HG02588 (cell line): ENCODE measurements at regions not wholly inside any gene's neighbourhood (a gene's known extent, or its start where the extent isn't known, plus 50 kb on each side); places are given as distances from the start of the nearest gene placed in this dataset.
A peak's percentile ranks its signal among the peaks of the same experiment; 100 is the strongest.
"Not testable (repeated sequence)": the region's sequence is repeated elsewhere in the genome, so short reads cannot be mapped to it uniquely, and the experiment has no call there.

Experiments
- ATAC-seq: cut with Tn5 transposase; IDR thresholded peaks from one replicate; pipeline ENCODE4 v1.9.1; 2021; ENCODE audit warnings: mild to moderate bottlenecking, moderate library complexity; ENCODE audit not compliant: unreplicated experiment

- not testable (repeated sequence) for ATAC-seq
Measured at GRCh38 chr15:81870062-81870745, 175.6 kb downstream of the MEX3B start.

- no peak for ATAC-seq
Measured at GRCh38 chr15:81869161-81869954, 176.5 kb downstream of the MEX3B start.

DNA sequence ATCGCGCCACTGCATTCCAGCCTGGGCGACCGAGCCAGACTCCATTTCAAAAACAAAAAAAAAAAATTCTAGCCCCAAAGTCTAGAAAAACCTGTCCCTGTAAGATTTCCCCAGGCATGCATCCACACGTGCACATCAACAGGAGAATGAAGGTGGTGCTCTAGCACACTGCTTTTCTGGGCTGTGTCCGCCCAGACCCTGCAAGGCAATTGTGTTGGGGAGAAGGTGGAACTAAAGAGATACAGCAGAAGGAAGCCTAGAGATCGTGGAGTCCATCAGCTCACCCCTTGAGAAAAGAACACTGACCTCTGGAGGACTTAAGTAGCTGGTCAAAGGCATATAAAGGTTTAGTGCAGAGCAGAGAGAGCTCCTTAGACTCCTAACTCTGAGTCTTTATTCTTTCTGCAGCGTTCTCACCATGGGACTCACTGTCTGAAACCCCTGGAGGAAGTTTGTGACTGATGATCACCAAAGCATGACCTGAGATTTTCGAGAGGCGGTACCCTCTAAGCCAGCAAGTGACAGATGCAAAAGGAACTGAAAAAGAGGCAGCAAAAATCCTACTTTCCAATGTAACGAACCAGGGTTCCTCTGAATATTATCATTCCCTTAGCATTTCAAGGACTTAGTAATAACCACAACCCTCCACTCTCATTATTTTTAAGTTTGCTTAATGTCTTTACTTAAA is 179.8 kb downstream of the MEX3B start:
- peak; percentile 93 for ATAC-seq

GRCh38 chr15:81863162-81863561 is 182.7 kb downstream of the MEX3B start:
- ATAC-seq, result no peak

- no peak for ATAC-seq
Measured at GRCh38 chr15:81859737-81860516, 185.9 kb downstream of the MEX3B start.

GRCh38 chr15:81858586-81858985 is 187.2 kb downstream of the MEX3B start:
- no peak for ATAC-seq

GRCh38 chr15:81858136-81858535 is 187.7 kb downstream of the MEX3B start:
- no peak for ATAC-seq

DNA sequence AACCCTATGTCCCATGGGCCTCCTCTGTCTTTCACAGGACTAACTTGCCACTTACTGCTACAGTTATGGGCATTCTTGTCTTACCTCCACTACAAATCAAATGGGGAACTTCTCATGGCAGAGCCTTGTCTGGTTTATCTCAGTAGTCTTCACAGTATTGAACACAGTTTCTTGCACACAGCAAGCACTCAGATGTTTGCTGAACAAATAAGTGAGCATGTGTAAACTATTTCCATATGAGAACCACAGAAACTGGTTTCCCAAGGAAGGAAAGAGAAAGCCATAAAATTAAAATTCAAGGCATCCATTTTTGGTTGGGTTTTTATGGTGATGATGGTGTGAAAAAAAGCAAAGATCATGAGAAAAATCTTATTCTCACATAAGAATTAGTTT is 189.2 kb downstream of the MEX3B start:
- no peak for ATAC-seq

DNA sequence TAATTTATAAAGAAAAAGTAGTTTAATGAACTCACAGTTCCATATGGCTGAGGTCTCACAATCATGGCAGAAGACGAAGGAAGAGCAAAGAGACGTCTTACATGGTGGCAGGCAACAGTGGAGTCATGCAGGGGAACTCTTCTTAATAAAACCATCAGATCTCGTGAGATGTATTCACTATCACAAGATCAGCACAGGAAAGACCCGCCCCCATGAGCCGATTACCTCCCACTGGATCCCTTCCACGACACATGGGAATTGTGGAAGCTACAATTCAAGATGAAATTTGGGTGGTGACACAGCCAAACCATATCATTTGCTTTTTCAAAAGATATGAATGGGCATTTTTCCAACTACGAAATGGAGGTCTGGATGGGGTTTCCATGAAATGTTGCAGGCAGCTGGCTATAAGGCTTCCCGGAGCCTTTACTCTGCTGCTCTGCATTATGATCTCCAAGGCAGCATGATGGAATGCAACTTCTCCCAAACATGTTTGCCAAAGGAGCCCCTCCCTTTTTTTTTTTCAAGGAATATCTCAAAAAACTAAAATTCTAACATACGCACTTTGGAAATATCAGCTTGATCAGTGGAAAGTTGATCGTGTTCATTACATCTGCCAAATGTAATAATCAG is 189.7 kb downstream of the MEX3B start:
- no peak for ATAC-seq

- no peak for ATAC-seq
Measured at GRCh38 chr15:81853150-81853748, 192.6 kb downstream of the MEX3B start.

GRCh38 chr15:81852411-81853149 is 193.2 kb downstream of the MEX3B start:
- no peak for ATAC-seq

- ATAC-seq, result no peak
Measured at GRCh38 chr15:81851757-81852156, 194.1 kb downstream of the MEX3B start.

GRCh38 chr15:81851325-81851724 is 194.5 kb downstream of the MEX3B start:
- ATAC-seq, result no peak

DNA sequence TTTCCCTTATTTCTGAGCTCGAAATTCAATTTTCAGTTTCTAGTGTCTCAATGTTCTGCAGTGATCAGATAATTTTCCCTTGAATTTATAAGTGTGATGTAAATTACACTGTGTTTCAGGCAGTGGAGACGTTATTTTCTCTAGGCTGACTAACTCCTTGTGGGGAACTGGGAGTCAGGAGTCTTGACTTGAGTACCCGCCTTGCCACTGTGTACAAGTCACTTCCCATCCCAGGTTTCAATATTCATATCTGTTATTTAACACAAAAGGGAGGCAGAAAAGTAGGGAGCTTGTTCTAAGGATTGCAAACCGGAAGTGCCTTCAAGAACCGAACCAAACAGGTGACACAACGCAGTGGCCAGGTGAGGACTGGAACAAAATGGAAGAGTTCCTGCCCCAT is 196.5 kb downstream of the MEX3B start:
- ATAC-seq, result no peak

- no peak for ATAC-seq
Measured at GRCh38 chr15:81848701-81849100, 197.1 kb downstream of the MEX3B start.

DNA sequence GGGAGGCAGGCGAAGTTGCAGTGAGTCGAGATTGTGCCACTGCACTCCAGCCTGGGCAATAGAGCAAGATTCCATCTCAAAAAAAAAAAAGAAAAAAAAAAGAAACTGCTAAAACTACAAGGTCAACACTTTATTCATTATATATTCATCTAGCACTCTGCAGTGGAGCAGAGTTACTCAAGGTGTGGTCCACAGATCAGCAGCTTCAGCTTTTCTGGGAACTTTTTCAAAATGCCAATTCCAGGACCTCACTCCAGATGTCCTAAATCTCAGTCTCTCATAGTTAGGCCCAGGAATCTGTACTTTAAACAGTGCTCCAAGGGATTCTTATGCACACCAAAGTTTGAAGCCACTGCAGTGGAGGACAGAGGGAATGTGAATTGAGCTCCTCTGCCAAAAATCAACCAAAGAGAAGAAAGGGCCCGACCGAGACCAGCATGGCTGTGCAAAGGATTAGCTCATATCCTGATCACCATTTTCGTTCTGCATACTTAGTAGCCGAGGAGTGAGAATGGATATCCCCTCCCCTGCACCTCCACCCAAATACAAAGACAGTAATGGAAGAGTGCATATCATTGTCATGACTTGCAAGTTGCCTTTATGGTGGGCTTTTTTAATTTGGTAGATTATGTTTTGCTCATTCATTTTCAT is 201.9 kb downstream of the MEX3B start:
- ATAC-seq, result no peak

- no peak for ATAC-seq
Measured at GRCh38 chr15:81843226-81843625, 202.6 kb downstream of the MEX3B start.

DNA sequence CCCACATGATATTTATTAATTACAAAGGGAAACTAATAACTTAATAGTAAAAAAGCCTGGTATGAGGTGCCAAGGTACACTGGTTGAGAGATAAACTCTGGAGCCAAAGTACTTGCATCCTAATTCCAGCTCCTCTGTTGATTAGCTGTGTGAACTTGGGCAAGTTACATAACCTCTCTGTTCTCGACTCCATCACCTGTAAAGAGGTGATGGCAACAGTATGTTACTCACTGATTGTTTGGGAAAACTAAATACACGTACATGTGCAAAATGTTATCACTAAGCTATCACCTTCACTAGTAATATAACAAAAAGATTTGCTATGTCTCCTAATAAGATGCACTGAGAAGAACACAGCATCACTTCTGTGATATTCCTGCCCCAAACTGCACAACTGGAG is 206.4 kb downstream of the MEX3B start:
- no peak for ATAC-seq

DNA sequence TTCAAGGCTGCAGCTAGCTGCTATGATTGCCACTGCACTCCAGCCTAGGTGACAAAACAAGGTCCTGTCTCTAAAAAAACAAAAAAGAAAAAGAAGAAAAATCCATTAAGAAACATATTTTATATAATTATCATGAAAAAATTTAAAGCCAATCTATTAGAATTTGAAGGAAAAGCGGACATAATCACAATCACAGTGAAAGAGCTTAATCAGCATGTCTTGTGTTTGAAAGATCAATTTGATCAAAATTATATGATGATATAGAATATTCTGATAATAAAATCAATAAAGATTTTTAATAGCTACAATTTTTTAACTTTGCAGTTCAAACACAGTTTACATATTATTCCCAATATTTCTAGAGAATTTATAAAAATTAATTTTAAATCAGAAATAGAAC is 210.1 kb downstream of the MEX3B start:
- no peak for ATAC-seq
